HCT116 (cell line): ENCODE measurements at regions not wholly inside any gene's neighbourhood (a gene's known extent, or its start where the extent isn't known, plus 50 kb on each side); places are given as distances from the start of the nearest gene placed in this dataset.

Source experiments
- ATAC-seq: fragments of 200-7000 bp; cut with Tn5 transposase; 2 replicates; pipeline ENCODE4 v1.9.1; 2020; ENCODE audit warnings: mild to moderate bottlenecking, moderate library complexity
- BruUV-seq: library from RNA; stranded (reverse); fragments of 400-500 nt; replicated peaks from 2 replicates; lab custom pipeline; 2021; lab: Mats Ljungman, UMichigan
- CTCF ChIA-PET: fragments of 300-600 bp; sonication (Branson Sonifier 250); formaldehyde crosslinking; loops from one replicate; lab custom pipeline; 2021; ENCODE audit warnings: antibody characterized with exemption; lab: Charles Lee
- POLR2A ChIA-PET: fragments of 300-600, 350-600 bp; sonication (Branson Sonifier 250); formaldehyde crosslinking; loops from one replicate; lab custom pipeline; 2021; ENCODE audit warnings: antibody characterized with exemption; lab: Charles Lee
- RAD21 ChIA-PET, 2 experiments: fragments of 300-600 bp; sonication (Branson Sonifier 250); formaldehyde crosslinking; loops; one replicate each; lab custom pipeline; 2023; ENCODE audit warnings: low total read pairs in 2 of 2; ENCODE audit not compliant: uncharacterized antibody in 2 of 2, unreplicated experiment in 2 of 2, low non-redundant PET in 1 of 2; lab: Charles Lee
- DNase-seq: peaks from one replicate; pipeline ENCODE4 v3.0.0-alpha.2; 2010; ENCODE audit warnings: low read depth, low spot score
- H2AFZ ChIP-seq: fragments of 200-600 bp; shearing (Covaris generic), sonication (generic); 2 replicates; pipeline ENCODE4 v1.6.1; 2017; ENCODE audit warnings: low read depth, mixed run types, mixed read lengths, antibody characterized with exemption, low read length; ENCODE audit not compliant: poor library complexity, severe bottlenecking
- H3K27ac ChIP-seq: 2 replicates; pipeline ENCODE4 v1.5.1; 2012; ENCODE audit warnings: low read depth, low read length
- H3K27me3 ChIP-seq: fragments of 200-600 bp; sonication (generic); 2 replicates; pipeline ENCODE4 v1.6.1; 2016; ENCODE audit warnings: mixed run types, low read length, mixed read lengths; ENCODE audit not compliant: insufficient read depth
- H3K36me3 ChIP-seq, 2 experiments: fragments of 200-500 bp in 1 of 2; fragments of 200-600 bp in 1 of 2; sonication (Bioruptor generic) in 1 of 2; sonication (generic) in 1 of 2; 2 replicates each; pipeline versions ENCODE4 v1.5.1 to v1.6.1; 2014 to 2016; ENCODE audit warnings: low read length in 2 of 2, inconsistent platforms in 1 of 2, mixed read lengths in 1 of 2, mixed run types in 1 of 2; ENCODE audit not compliant: insufficient read depth in 2 of 2, control insufficient read depth in 1 of 2
- H3K4me1 ChIP-seq, 2 experiments: fragments of 200-600 bp in 1 of 2; sonication (generic) in 1 of 2; 2 replicates each; pipeline versions ENCODE4 v1.5.1 to v1.6.1; 2012 to 2017; ENCODE audit warnings: low read length in 2 of 2, inconsistent platforms in 1 of 2, mild to moderate bottlenecking in 1 of 2, mixed read lengths in 1 of 2, mixed run types in 1 of 2, moderate library complexity in 1 of 2; ENCODE audit not compliant: insufficient read depth in 2 of 2, control insufficient read depth in 1 of 2
- H3K4me2 ChIP-seq: fragments of 200-600 bp; sonication (generic); 2 replicates; pipeline ENCODE4 v1.6.1; 2017; ENCODE audit warnings: mixed run types, low read length, mixed read lengths
- H3K4me3 ChIP-seq, 2 experiments: fragments of 200-600 bp in 1 of 2; sonication (generic) in 1 of 2; replicated peaks in 1 of 2; 2 replicates each; pipeline ENCODE4 v1.5.1; 2011 to 2016; ENCODE audit warnings: low read length in 2 of 2, control low read depth in 1 of 2, low read depth in 1 of 2, mild to moderate bottlenecking in 1 of 2, mixed read lengths in 1 of 2, mixed run types in 1 of 2
- H3K79me2 ChIP-seq: fragments of 200-600 bp; sonication (generic); 2 replicates; pipeline ENCODE4 v1.6.1; 2017; ENCODE audit warnings: mild to moderate bottlenecking, mixed run types, low read length, moderate library complexity, mixed read lengths; ENCODE audit not compliant: insufficient read depth
- H3K9ac ChIP-seq: fragments of 200-600 bp; sonication (generic); 2 replicates; pipeline ENCODE4 v1.6.1; 2016; ENCODE audit warnings: low read length, mixed read lengths
- H3K9me2 ChIP-seq: fragments of 200-600 bp; sonication (generic), shearing (Covaris generic); 2 replicates; pipeline ENCODE4 v1.6.1; 2017; ENCODE audit warnings: mixed run types, mild to moderate bottlenecking, moderate library complexity; ENCODE audit not compliant: insufficient read depth
- H3K9me3 ChIP-seq, 2 experiments: fragments of 200-500 bp in 1 of 2; fragments of 200-600 bp in 1 of 2; sonication (Bioruptor generic) in 1 of 2; sonication (generic) in 1 of 2; 2 replicates each; pipeline ENCODE4 v1.6.1; 2014 to 2017; ENCODE audit warnings: low read length in 2 of 2, mixed read lengths in 2 of 2, inconsistent platforms in 1 of 2, low read depth in 1 of 2, mild to moderate bottlenecking in 1 of 2, mixed run types in 1 of 2, moderate library complexity in 1 of 2; ENCODE audit not compliant: control insufficient read depth in 1 of 2, insufficient read depth in 1 of 2
- H4K20me1 ChIP-seq: fragments of 200-600 bp; sonication (generic), shearing (Covaris generic); 2 replicates; pipeline ENCODE4 v1.6.1; 2017; ENCODE audit warnings: mixed run types, mild to moderate bottlenecking, moderate library complexity; ENCODE audit not compliant: insufficient read depth
- CEBPB ChIP-seq: IDR thresholded peaks from 2 replicates; pipeline ENCODE4 v1.6.1; 2012; ENCODE audit warnings: low read depth
- ELF1 ChIP-seq: IDR thresholded peaks from 2 replicates; pipeline ENCODE4 v1.6.1; 2012; ENCODE audit warnings: low read depth, borderline replicate concordance
- EZH2phosphoT487 ChIP-seq: fragments of 200-600 bp; IDR thresholded peaks from 2 replicates; pipeline ENCODE4 v1.6.1; 2018; ENCODE audit warnings: antibody characterized with exemption, borderline replicate concordance
- ZFX ChIP-seq: fragments of 450-650 bp; IDR thresholded peaks from 2 replicates; pipeline ENCODE4 v1.6.1; 2017
- intact Hi-C: fragments of 100-400 bp; cut with micrococcal nuclease; formaldehyde crosslinking; loops from 2 replicates; pipeline ENCODE4 v1.10.0; 2022
- TF ChIP-seq, protein P1 (sequence below): IDR thresholded peaks from 2 replicates; pipeline ENCODE4 v1.6.1; 2011; ENCODE audit warnings: mild to moderate bottlenecking, low read length, moderate library complexity; ENCODE audit not compliant: insufficient replicate concordance; ENCODE audit errors: extremely low read depth

DNA sequence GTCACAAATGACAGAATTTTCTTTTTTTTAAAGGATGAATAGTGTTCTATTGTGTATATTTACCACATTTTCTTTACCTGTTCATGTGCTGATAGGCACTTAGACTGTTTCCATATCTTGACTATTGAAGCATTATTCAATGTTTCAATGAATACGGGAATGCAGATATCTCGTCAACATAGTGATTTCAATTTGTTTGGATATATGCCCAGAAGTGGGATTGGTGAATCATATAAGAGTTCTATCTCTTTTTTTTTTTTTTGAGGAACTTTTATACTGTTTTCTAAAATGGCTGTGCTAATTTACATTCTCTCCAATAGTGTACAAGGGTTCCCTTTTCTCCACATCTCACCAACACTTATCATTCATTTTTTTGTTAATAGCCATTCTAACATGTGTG, 97.9 kb upstream of the FAR2 start (continued):
- TF ChIP-seq, protein P1, sequence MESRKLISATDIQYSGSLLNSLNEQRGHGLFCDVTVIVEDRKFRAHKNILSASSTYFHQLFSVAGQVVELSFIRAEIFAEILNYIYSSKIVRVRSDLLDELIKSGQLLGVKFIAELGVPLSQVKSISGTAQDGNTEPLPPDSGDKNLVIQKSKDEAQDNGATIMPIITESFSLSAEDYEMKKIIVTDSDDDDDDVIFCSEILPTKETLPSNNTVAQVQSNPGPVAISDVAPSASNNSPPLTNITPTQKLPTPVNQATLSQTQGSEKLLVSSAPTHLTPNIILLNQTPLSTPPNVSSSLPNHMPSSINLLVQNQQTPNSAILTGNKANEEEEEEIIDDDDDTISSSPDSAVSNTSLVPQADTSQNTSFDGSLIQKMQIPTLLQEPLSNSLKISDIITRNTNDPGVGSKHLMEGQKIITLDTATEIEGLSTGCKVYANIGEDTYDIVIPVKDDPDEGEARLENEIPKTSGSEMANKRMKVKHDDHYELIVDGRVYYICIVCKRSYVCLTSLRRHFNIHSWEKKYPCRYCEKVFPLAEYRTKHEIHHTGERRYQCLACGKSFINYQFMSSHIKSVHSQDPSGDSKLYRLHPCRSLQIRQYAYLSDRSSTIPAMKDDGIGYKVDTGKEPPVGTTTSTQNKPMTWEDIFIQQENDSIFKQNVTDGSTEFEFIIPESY = no peak
- TF ChIP-seq ZFX (no peak), ELF1 (no peak), EZH2phosphoT487 (no peak)
- TF ChIP-seq, all 23 proteins: peak for 0

GRCh38 chr12:29053567-29053966, 95.5 kb upstream of the FAR2 start:
- BruUV-seq = no TSS peak
- intact Hi-C loops = no loop called here
- Histone ChIP-seq H3K36me3 (no peaks in the 10 kb centered on the region), H2AFZ (no peak overlapping the region), H3K27me3 (no peaks in the 10 kb centered on the region), H3K4me2 (no peak overlapping the region), H3K9ac (no peak overlapping the region), H3K9me3 (no peaks in the 10 kb centered on the region), H3K9me2 (no peaks in the 10 kb centered on the region), H3K4me3 (no peak overlapping the region), H4K20me1 (no peaks in the 10 kb centered on the region), H3K79me2 (no peaks in the 10 kb centered on the region), H3K27ac (no peak overlapping the region), H3K4me1 (no peaks in the 10 kb centered on the region)
- DNase-seq (no peak), ATAC-seq (no peak)
- ChIA-PET RAD21 (no interaction called here), CTCF (no interaction called here), POLR2A (no interaction called here)
- no peak for TF ChIP-seq CEBPB
